Gastroesophageal sphincter (tissue), 4 donors: ENCODE measurements at regions not wholly inside any gene's neighbourhood (a gene's known extent, or its start where the extent isn't known, plus 50 kb on each side); places are given as distances from the start of the nearest gene placed in this dataset.

Experiments
- ATAC-seq: fragments of 150-250 bp; one replicate; pipeline ENCODE4 v1.9.1; 2016; ENCODE audit warnings: mild to moderate bottlenecking, moderate library complexity
- H3K27ac ChIP-seq, 4 donors: fragments of 200-600 bp; sonication (generic) in 3 of 4; 1 replicate in 3 of 4; 2 replicates in 1 of 4; pipeline ENCODE4 v1.5.1; 2016 to 2019
- H3K27me3 ChIP-seq: fragments of 200-600 bp; sonication (generic); one replicate; pipeline ENCODE4 v1.5.1; 2019
- H3K36me3 ChIP-seq, 2 donors: fragments of 200-600 bp; sonication (generic); one replicate each; pipeline ENCODE4 v1.5.1; 2019; ENCODE audit warnings: control low read depth in 1 of 2
- H3K4me1 ChIP-seq, 3 donors: fragments of 200-600 bp; sonication (generic); 1 replicate in 2 of 3; 2 replicates in 1 of 3; pipeline ENCODE4 v1.5.1; 2016 to 2019; ENCODE audit warnings: control low read depth in 2 of 3
- H3K4me3 ChIP-seq, 2 donors: fragments of 200-600 bp; sonication (generic); one replicate each; pipeline ENCODE4 v1.5.1; 2019; ENCODE audit warnings: mild to moderate bottlenecking in 1 of 2, moderate library complexity in 1 of 2
- H3K9me3 ChIP-seq, 3 donors: fragments of 200-600 bp; sonication (generic); one replicate each; pipeline ENCODE4 v1.5.1; 2017 to 2019; ENCODE audit warnings: control low read depth in 2 of 3
- EP300 ChIP-seq: sonication (generic); formaldehyde crosslinking; IDR thresholded peaks from one replicate; pipeline ENCODE4 v1.6.1; 2017; ENCODE audit warnings: antibody characterized with exemption, mild to moderate bottlenecking
- POLR2A ChIP-seq, 2 donors: fragments of 450-650 bp; IDR thresholded peaks; one replicate each; pipeline ENCODE4 v1.6.1; 2017; ENCODE audit warnings: antibody characterized with exemption in 2 of 2, mild to moderate bottlenecking in 2 of 2, moderate library complexity in 1 of 2
- POLR2AphosphoS5 ChIP-seq: sonication (generic); formaldehyde crosslinking; IDR thresholded peaks from one replicate; pipeline ENCODE4 v1.6.1; 2017; ENCODE audit warnings: antibody characterized with exemption
- WGBS, 2 donors: methylation state at CpG; one replicate each; pipeline ENCODE4 v1.1.5; 2018; ENCODE audit warnings: low coverage in 1 of 2; 5-methylcytosine and 5-hydroxymethylcytosine counted together
- TF ChIP-seq, protein P1 (sequence below), 4 experiments: fragments of 200-600 bp in 2 of 4; fragments of 450-650 bp in 2 of 4; sonication (generic) in 1 of 4; IDR thresholded peaks; one replicate each; pipeline ENCODE4 v1.5.1; 2017 to 2019; ENCODE audit warnings: antibody characterized with exemption in 4 of 4, mild to moderate bottlenecking in 2 of 4, moderate library complexity in 2 of 4

DNA sequence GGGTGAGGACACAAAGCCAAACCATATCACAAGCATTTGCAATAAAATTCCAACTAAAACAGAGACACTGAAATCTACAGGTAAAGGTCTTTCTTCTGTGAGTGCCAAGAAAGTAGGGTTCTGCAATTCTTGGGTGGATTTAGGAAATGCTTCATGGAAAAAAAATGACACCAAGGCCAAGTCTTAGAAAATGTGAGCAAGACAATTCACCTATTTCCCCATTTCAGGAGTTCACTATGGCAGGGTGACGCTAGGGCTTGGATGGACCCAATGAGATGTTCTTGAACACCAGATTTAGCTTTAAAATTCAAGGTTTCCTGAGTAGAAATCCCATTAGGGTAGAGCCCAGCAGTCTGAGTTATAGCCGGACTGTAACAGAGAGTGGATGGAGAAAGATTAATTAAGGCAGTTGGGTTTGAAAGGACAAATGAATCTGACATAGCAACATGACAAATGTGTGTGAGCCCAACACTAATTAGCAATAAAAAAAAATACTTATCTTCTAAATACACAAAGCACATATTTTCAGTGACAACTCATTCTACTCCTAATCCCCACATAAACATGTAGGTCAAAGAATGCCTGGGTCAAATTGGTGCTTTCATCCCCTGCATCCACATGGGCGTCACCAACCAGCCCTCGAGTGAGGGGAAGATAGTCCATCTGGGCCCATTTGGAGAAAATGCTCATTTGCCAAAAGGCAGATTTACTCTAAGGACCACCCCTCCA lies 180.4 kb upstream of the JARID2 start:
- TF ChIP-seq EP300: no peak
- TF ChIP-seq, protein P1, sequence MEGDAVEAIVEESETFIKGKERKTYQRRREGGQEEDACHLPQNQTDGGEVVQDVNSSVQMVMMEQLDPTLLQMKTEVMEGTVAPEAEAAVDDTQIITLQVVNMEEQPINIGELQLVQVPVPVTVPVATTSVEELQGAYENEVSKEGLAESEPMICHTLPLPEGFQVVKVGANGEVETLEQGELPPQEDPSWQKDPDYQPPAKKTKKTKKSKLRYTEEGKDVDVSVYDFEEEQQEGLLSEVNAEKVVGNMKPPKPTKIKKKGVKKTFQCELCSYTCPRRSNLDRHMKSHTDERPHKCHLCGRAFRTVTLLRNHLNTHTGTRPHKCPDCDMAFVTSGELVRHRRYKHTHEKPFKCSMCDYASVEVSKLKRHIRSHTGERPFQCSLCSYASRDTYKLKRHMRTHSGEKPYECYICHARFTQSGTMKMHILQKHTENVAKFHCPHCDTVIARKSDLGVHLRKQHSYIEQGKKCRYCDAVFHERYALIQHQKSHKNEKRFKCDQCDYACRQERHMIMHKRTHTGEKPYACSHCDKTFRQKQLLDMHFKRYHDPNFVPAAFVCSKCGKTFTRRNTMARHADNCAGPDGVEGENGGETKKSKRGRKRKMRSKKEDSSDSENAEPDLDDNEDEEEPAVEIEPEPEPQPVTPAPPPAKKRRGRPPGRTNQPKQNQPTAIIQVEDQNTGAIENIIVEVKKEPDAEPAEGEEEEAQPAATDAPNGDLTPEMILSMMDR (IDR thresholded peaks at IDR 0.05): no peak
- no peak for TF ChIP-seq POLR2A (IDR thresholded peaks at IDR 0.05)
- no peak for TF ChIP-seq POLR2AphosphoS5

DNA sequence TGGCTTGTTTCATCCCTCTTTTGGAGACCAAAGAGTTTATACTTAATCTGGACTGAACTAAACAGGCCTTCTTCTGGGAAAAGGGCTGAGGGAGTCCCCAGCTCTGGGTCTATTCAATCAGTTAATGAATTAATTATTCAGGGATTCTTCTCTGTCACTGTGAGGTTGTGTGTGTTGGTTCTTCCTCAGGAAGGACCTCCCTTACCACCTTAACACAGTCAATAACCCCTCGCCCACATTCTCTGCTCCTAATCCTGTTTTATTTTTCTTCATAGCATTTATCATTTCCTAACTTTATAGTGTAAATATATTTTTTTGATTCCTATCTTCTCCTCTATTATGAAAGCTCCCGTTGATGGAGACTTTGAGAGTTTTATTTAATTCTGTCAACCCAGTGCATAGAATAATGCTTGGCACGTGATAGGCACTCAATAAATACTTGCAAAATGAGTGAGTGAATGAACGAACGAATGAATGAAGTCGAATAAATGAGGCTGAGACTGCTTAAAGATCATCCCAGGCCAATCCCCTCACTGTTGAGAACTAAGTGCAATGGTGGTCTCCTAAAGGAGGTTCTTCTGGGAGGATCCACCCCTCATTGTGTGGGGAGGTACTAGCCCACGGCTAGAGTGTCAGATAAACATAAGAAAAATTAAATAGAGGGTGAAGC lies 179.6 kb upstream of the JARID2 start:
- Histone ChIP-seq H3K9me3 (no peaks in the 10 kb centered on the region), H3K36me3 (no peaks in the 10 kb centered on the region), H3K27me3 (no peaks in the 10 kb centered on the region), H3K4me3 (no peak overlapping the region), H3K27ac (peak overlapping the region in 1 of 4 donors; percentile 18), H3K4me1 (no peaks in the 10 kb centered on the region)
- no peak for ATAC-seq
- 60 to 84% methylated on average over 2 to 7 of the region's 7 CpGs for WGBS, 2 donors
- TF ChIP-seq EP300: no peak
- TF ChIP-seq, protein P1 (IDR thresholded peaks at IDR 0.05): no peak
- no peak for TF ChIP-seq POLR2A (IDR thresholded peaks at IDR 0.05)
- TF ChIP-seq POLR2AphosphoS5: no peak

More for the DNA sequence above, 180.4 kb upstream of the JARID2 start:
- H3K36me3 ChIP-seq: no peaks in the 10 kb centered on the region
- no peak overlapping the region for H3K27ac ChIP-seq
- ATAC-seq: no peak
- no peak overlapping the region for H3K4me3 ChIP-seq
- no peaks in the 10 kb centered on the region for H3K9me3 ChIP-seq
- WGBS, 2 donors: 79 to 85% methylated on average over 2 to 4 of the region's 4 CpGs
- H3K4me1 ChIP-seq: no peaks in the 10 kb centered on the region
- no peaks in the 10 kb centered on the region for H3K27me3 ChIP-seq

DNA sequence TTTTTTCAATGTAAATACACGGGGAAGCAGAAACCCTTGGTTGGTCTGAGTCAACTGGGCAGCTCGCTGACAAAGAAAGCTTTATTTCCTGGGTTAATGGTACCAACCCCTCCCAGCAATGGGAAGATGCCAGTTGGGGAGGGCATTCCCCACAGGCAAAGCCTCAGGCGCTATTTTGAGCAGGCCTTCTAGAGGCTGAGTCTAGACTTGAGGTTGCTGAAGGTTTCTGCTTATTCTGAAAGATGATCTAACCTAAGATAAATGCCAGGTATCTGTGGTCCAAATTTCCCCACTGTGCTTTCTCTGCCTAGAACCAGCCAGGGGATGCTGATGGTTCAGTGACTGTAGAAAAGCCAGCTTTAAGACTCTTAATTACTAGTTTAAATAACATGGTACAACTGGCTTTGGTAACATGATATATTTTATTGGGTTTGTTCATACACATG lies 172.5 kb upstream of the JARID2 start:
- TF ChIP-seq, protein P1 (IDR thresholded peaks at IDR 0.05): no peak
- TF ChIP-seq POLR2AphosphoS5 (no peak), EP300 (no peak), POLR2A (IDR thresholded peaks at IDR 0.05) (no peak)
- Histone ChIP-seq H3K4me1 (no peaks in the 10 kb centered on the region), H3K9me3 (no peaks in the 10 kb centered on the region), H3K27ac (no peak overlapping the region), H3K36me3 (no peaks in the 10 kb centered on the region), H3K4me3 (no peak overlapping the region), H3K27me3 (no peaks in the 10 kb centered on the region)
- WGBS, 2 donors: no CpG with 5 or more reads among the region's 3 CpGs
- ATAC-seq: no peak

DNA sequence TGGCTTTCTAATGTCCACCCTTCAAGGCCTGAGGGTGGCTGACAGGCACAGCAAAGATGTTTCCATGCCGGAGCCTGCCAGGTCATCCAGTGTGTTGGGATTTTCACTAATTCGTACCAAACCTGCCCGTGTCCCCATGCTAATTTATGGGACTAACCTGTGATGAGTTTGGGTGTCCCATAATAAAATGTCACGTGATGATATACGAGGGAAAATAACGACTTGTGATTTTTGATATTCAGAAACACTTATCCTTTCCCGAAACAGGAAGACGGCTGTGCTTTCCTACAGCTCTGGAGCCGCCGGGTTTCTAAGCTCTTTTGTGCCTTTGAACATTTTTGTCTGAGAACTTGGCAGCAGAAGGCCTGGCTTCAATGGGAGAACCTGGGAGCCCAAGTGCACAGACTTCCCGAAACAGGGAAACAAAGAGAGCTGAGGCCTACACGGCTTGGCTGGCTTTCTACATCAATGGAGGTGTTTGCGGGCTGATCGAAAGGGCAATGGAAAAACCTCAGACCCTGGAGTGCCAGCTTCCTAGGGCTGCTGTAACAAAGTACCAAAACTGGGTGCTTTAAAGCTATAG lies 171.9 kb upstream of the JARID2 start:
- Histone ChIP-seq H3K36me3 (no peaks in the 10 kb centered on the region), H3K27ac (no peak overlapping the region), H3K4me3 (no peak overlapping the region), H3K4me1 (no peaks in the 10 kb centered on the region), H3K9me3 (no peaks in the 10 kb centered on the region), H3K27me3 (no peaks in the 10 kb centered on the region)
- TF ChIP-seq, protein P1 (IDR thresholded peaks at IDR 0.05): no peak
- TF ChIP-seq EP300 (no peak), POLR2A (IDR thresholded peaks at IDR 0.05) (no peak), POLR2AphosphoS5 (no peak)
- no peak for ATAC-seq
- WGBS, 2 donors: 98% methylated on average over 11 of the region's 14 CpGs; no CpG with 5 or more reads in 1 of the 2 donors
